22Rv1 (cell line): ENCODE measurements at regions not wholly inside any gene's neighbourhood (a gene's known extent, or its start where the extent isn't known, plus 50 kb on each side); places are given as distances from the start of the nearest gene placed in this dataset.

ENCODE experiments used
- ZFX ChIP-seq: fragments of 450-650 bp; IDR thresholded peaks from 2 replicates; pipeline ENCODE4 v1.6.1; 2017; ENCODE audit warnings: antibody characterized with exemption, borderline replicate concordance
- TF ChIP-seq, protein P1 (sequence below): fragments of 450-650 bp; IDR thresholded peaks from 2 replicates; pipeline ENCODE4 v1.5.1; 2017; ENCODE audit warnings: mild to moderate bottlenecking

DNA sequence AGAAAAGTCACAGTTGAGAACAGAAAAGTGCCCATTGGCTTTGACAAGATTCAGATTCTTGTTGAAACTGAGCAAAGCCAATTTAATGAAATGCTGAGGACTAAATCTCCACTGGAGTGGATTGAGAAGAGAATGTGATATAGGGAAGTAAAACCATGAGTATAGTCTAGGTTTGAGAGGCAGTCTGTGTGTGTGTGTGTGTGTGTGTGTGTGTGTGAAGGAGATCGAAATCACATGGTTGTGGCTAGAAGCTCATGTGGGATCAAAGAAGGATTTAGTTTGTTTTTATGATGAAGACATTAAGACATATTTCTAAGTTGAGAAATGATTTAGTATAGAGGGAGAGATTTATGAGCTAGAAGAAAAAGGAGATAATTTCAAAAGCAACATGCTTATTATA, 275.7 kb upstream of the DAB2 start:
- TF ChIP-seq ZFX, result no peak
- TF ChIP-seq, protein P1, sequence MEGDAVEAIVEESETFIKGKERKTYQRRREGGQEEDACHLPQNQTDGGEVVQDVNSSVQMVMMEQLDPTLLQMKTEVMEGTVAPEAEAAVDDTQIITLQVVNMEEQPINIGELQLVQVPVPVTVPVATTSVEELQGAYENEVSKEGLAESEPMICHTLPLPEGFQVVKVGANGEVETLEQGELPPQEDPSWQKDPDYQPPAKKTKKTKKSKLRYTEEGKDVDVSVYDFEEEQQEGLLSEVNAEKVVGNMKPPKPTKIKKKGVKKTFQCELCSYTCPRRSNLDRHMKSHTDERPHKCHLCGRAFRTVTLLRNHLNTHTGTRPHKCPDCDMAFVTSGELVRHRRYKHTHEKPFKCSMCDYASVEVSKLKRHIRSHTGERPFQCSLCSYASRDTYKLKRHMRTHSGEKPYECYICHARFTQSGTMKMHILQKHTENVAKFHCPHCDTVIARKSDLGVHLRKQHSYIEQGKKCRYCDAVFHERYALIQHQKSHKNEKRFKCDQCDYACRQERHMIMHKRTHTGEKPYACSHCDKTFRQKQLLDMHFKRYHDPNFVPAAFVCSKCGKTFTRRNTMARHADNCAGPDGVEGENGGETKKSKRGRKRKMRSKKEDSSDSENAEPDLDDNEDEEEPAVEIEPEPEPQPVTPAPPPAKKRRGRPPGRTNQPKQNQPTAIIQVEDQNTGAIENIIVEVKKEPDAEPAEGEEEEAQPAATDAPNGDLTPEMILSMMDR, result no peak
